GM12878 (cell line): ENCODE measurements at regions not wholly inside any gene's neighbourhood (a gene's known extent, or its start where the extent isn't known, plus 50 kb on each side); places are given as distances from the start of the nearest gene placed in this dataset.

ENCODE experiments used
- CREB1 ChIP-seq: IDR thresholded peaks from 2 replicates; pipeline ENCODE4 v1.6.1; 2012; ENCODE audit warnings: low read depth, mild to moderate bottlenecking, inconsistent platforms
- GABPA ChIP-seq: IDR thresholded peaks from 2 replicates; pipeline ENCODE4 v1.6.1; 2014; ENCODE audit warnings: antibody characterized with exemption, low read depth, mild to moderate bottlenecking, inconsistent platforms
- NFIC ChIP-seq: IDR thresholded peaks from 2 replicates; pipeline ENCODE4 v1.6.1; 2012; ENCODE audit warnings: low read depth, mild to moderate bottlenecking, inconsistent platforms, low read length, moderate library complexity
- RAD21 ChIP-seq: IDR thresholded peaks from 2 replicates; pipeline ENCODE4 v1.6.1; 2011; ENCODE audit warnings: mild to moderate bottlenecking, low read depth, low read length, moderate library complexity; ENCODE audit not compliant: insufficient read depth
- TF ChIP-seq, protein P1 (sequence below), 3 experiments: IDR thresholded peaks in 2 of 3; conservative IDR thresholded peaks in 1 of 3; 2 replicates each; pipeline ENCODE4 v1.5.1; 2011; ENCODE audit warnings: low read depth in 3 of 3, low read length in 3 of 3, mild to moderate bottlenecking in 3 of 3, control low read depth in 2 of 3, moderate library complexity in 2 of 3, inconsistent platforms in 1 of 3, mixed read lengths in 1 of 3; ENCODE audit not compliant: control insufficient read depth in 2 of 3, insufficient read depth in 1 of 3; ENCODE audit errors: extremely low read depth in 1 of 3

DNA sequence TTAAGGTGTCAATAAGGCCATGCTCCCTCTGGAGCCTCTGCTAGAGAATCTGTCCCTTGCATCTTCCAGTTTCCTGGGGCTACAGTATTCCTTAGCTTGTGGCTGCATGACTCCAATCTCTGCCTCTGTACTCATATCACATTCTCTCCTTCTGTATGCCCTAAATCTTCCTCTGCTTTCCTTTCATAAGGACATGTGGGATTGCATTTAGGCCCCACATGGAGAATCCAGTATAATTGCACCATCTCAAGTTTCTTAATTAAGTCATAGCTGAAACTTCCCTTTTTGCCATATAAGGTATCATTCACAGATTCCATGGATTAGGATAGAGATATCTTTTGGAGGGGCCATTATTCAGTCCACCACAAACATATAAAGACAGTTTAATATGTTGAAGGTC, 409.8 kb upstream of the TMCO5A start:
- TF ChIP-seq NFIC (no peak), GABPA (no peak), CREB1 (no peak), RAD21 (no peak)
- TF ChIP-seq, protein P1, sequence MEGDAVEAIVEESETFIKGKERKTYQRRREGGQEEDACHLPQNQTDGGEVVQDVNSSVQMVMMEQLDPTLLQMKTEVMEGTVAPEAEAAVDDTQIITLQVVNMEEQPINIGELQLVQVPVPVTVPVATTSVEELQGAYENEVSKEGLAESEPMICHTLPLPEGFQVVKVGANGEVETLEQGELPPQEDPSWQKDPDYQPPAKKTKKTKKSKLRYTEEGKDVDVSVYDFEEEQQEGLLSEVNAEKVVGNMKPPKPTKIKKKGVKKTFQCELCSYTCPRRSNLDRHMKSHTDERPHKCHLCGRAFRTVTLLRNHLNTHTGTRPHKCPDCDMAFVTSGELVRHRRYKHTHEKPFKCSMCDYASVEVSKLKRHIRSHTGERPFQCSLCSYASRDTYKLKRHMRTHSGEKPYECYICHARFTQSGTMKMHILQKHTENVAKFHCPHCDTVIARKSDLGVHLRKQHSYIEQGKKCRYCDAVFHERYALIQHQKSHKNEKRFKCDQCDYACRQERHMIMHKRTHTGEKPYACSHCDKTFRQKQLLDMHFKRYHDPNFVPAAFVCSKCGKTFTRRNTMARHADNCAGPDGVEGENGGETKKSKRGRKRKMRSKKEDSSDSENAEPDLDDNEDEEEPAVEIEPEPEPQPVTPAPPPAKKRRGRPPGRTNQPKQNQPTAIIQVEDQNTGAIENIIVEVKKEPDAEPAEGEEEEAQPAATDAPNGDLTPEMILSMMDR (IDR thresholded peaks at IDR 0.05 in 2 of 3, conservative IDR thresholded peaks at IDR 0.05 in 1 of 3; ENCODE audit: control insufficient read depth in 2 of 3, extremely low read depth in 1 of 3, insufficient read depth in 1 of 3, low read depth in 3 of 3, low read length in 3 of 3), result no peak
